ENCODE measurements at regions not wholly inside any gene's neighbourhood (a gene's known extent, or its start where the extent isn't known, plus 50 kb on each side); places are given as distances from the start of the nearest gene placed in this dataset.

GRCh38 chr4:100061835-100062234 lies 111.8 kb upstream of the H2AZ1 start:
- TF ChIP-seq CTCF (conservative IDR thresholded peaks at IDR 0.05; ENCODE audit: low read depth, low read length) (no peak), EZH2 (IDR thresholded peaks at IDR 0.05; ENCODE audit: borderline replicate concordance, low read depth, low read length, poor library complexity, severe bottlenecking) (no peak)

All from A673 (cell line).